ENCODE measurements at regions not wholly inside any gene's neighbourhood (a gene's known extent, or its start where the extent isn't known, plus 50 kb on each side); places are given as distances from the start of the nearest gene placed in this dataset.
A peak's percentile ranks its signal among the peaks of the same experiment; 100 is the strongest.

- Mint-ChIP-seq H3K27me3 (peaks cover 7% of the 10 kb centered on the region), H3K27ac (no peak overlapping the region), H3K9me3 (ENCODE audit: low read depth) (no peaks in the 10 kb centered on the region), H3K36me3 (ENCODE audit: low read depth) (no peaks in the 10 kb centered on the region), H3K4me1 (no peaks in the 10 kb centered on the region), H3K4me3 (no peak overlapping the region)
- intact Hi-C loops (cut with DNase I, micrococcal nuclease) = no loop called here
- CTCF ChIA-PET = no interaction called here
- ATAC-seq (peak; percentile 88), DNase-seq (peak; percentile 40)
- POLR2A ChIA-PET = no interaction called here
Measured at GRCh38 chr14:66099931-66100330, 386.2 kb upstream of the CCDC196 start.

- POLR2A ChIA-PET = no interaction called here
- H3K27me3 Mint-ChIP-seq = peaks cover 7% of the 10 kb centered on the region
- CTCF ChIA-PET = interaction anchor here (1.1 kb wide), 1 partner anchor 141 kb away, joined by 3 read pairs; no protein-coding TSS in a partner anchor
- H3K4me3 Mint-ChIP-seq = no peak overlapping the region
- no peaks in the 10 kb centered on the region for H3K9me3 Mint-ChIP-seq (ENCODE audit: low read depth)
- intact Hi-C loops (cut with DNase I, micrococcal nuclease) = no loop called here
- ATAC-seq = no peak
- no peak overlapping the region for H3K27ac Mint-ChIP-seq
- no peaks in the 10 kb centered on the region for H3K36me3 Mint-ChIP-seq (ENCODE audit: low read depth)
- peaks cover 8% of the 10 kb centered on the region for H3K4me1 Mint-ChIP-seq
- DNase-seq = no peak
Measured at GRCh38 chr14:66101662-66102061, 384.5 kb upstream of the CCDC196 start.

- ATAC-seq (no peak), DNase-seq (no peak)
- no peak overlapping the region for H3K27ac Mint-ChIP-seq
- H3K4me3 Mint-ChIP-seq = no peak overlapping the region
- peaks cover 7% of the 10 kb centered on the region for H3K27me3 Mint-ChIP-seq
- H3K9me3 Mint-ChIP-seq (ENCODE audit: low read depth) = no peaks in the 10 kb centered on the region
- H3K4me1 Mint-ChIP-seq = peaks cover 8% of the 10 kb centered on the region
- no peaks in the 10 kb centered on the region for H3K36me3 Mint-ChIP-seq (ENCODE audit: low read depth)
- intact Hi-C loops (cut with DNase I, micrococcal nuclease) = no loop called here
- CTCF ChIA-PET = no interaction called here
- POLR2A ChIA-PET = no interaction called here
Measured at GRCh38 chr14:66104486-66104885, 381.7 kb upstream of the CCDC196 start.

GRCh38 chr14:66105815-66106214 lies 380.4 kb upstream of the CCDC196 start:
- intact Hi-C loops (cut with DNase I, micrococcal nuclease) = no loop called here
- Mint-ChIP-seq H3K27ac (no peak overlapping the region), H3K4me3 (no peak overlapping the region), H3K27me3 (peaks cover 7% of the 10 kb centered on the region), H3K4me1 (peaks cover 8% of the 10 kb centered on the region), H3K9me3 (ENCODE audit: low read depth) (no peaks in the 10 kb centered on the region), H3K36me3 (ENCODE audit: low read depth) (no peaks in the 10 kb centered on the region)
- POLR2A ChIA-PET = no interaction called here
- CTCF ChIA-PET = no interaction called here
- peak; percentile 95 for ATAC-seq
- peak; percentile 34 for DNase-seq

- ChIA-PET POLR2A (no interaction called here), CTCF (no interaction called here)
- H3K36me3 Mint-ChIP-seq (ENCODE audit: low read depth) = no peaks in the 10 kb centered on the region
- DNase-seq (no peak), ATAC-seq (no peak)
- H3K27me3 Mint-ChIP-seq = no peaks in the 10 kb centered on the region
- H3K27ac Mint-ChIP-seq = no peak overlapping the region
- H3K9me3 Mint-ChIP-seq (ENCODE audit: low read depth) = no peaks in the 10 kb centered on the region
- intact Hi-C loops (cut with DNase I, micrococcal nuclease) = no loop called here
- H3K4me1 Mint-ChIP-seq = peaks cover 8% of the 10 kb centered on the region
- no peak overlapping the region for H3K4me3 Mint-ChIP-seq
Measured at GRCh38 chr14:66109426-66109825, 376.7 kb upstream of the CCDC196 start.

- Mint-ChIP-seq H3K4me1 (no peaks in the 10 kb centered on the region), H3K9me3 (ENCODE audit: low read depth) (no peaks in the 10 kb centered on the region), H3K27me3 (peaks cover 2% of the 10 kb centered on the region), H3K27ac (no peak overlapping the region), H3K36me3 (ENCODE audit: low read depth) (no peaks in the 10 kb centered on the region), H3K4me3 (no peak overlapping the region)
- CTCF ChIA-PET = interaction anchor here (0.6 to 0.7 kb wide), 2 partner anchors 21 to 514 kb away, joined by 3 read pairs; no protein-coding TSS in a partner anchor
- intact Hi-C loops (cut with DNase I, micrococcal nuclease) = no loop called here
- DNase-seq (no peak), ATAC-seq (no peak)
- POLR2A ChIA-PET = no interaction called here
Measured at GRCh38 chr14:66111891-66112290, 374.3 kb upstream of the CCDC196 start.

GRCh38 chr14:66114071-66114470 lies 372.1 kb upstream of the CCDC196 start:
- H3K4me1 Mint-ChIP-seq = no peaks in the 10 kb centered on the region
- H3K36me3 Mint-ChIP-seq (ENCODE audit: low read depth) = no peaks in the 10 kb centered on the region
- peaks cover 2% of the 10 kb centered on the region for H3K27me3 Mint-ChIP-seq
- CTCF ChIA-PET = no interaction called here
- H3K9me3 Mint-ChIP-seq (ENCODE audit: low read depth) = no peaks in the 10 kb centered on the region
- DNase-seq (no peak), ATAC-seq (no peak)
- intact Hi-C loops (cut with DNase I, micrococcal nuclease) = no loop called here
- POLR2A ChIA-PET = no interaction called here
- H3K4me3 Mint-ChIP-seq = no peak overlapping the region
- no peak overlapping the region for H3K27ac Mint-ChIP-seq

GRCh38 chr14:66115740-66116502 lies 370.2 kb upstream of the CCDC196 start:
- intact Hi-C loops (cut with DNase I, micrococcal nuclease) = no loop called here
- no peak overlapping the region for H3K27ac Mint-ChIP-seq
- no peaks in the 10 kb centered on the region for H3K4me1 Mint-ChIP-seq
- H3K9me3 Mint-ChIP-seq (ENCODE audit: low read depth) = no peaks in the 10 kb centered on the region
- CTCF ChIA-PET = no interaction called here
- DNase-seq = no peak
- POLR2A ChIA-PET = no interaction called here
- H3K4me3 Mint-ChIP-seq = no peak overlapping the region
- peaks cover 2% of the 10 kb centered on the region for H3K27me3 Mint-ChIP-seq
- no peak for ATAC-seq
- no peaks in the 10 kb centered on the region for H3K36me3 Mint-ChIP-seq (ENCODE audit: low read depth)

GRCh38 chr14:66116732-66117131 lies 369.4 kb upstream of the CCDC196 start:
- intact Hi-C loops (cut with DNase I, micrococcal nuclease) = no loop called here
- Mint-ChIP-seq H3K27ac (no peak overlapping the region), H3K9me3 (ENCODE audit: low read depth) (no peaks in the 10 kb centered on the region), H3K27me3 (peaks cover 2% of the 10 kb centered on the region), H3K36me3 (ENCODE audit: low read depth) (no peaks in the 10 kb centered on the region), H3K4me1 (no peaks in the 10 kb centered on the region), H3K4me3 (no peak overlapping the region)
- CTCF ChIA-PET = no interaction called here
- POLR2A ChIA-PET = no interaction called here
- no peak for ATAC-seq
- no peak for DNase-seq

- Mint-ChIP-seq H3K9me3 (ENCODE audit: low read depth) (no peaks in the 10 kb centered on the region), H3K36me3 (ENCODE audit: low read depth) (no peaks in the 10 kb centered on the region), H3K4me3 (no peak overlapping the region), H3K27me3 (peaks cover 2% of the 10 kb centered on the region), H3K27ac (no peak overlapping the region), H3K4me1 (no peaks in the 10 kb centered on the region)
- POLR2A ChIA-PET = no interaction called here
- intact Hi-C loops (cut with DNase I, micrococcal nuclease) = no loop called here
- CTCF ChIA-PET = interaction anchor here (0.6 kb wide), 1 partner anchor 128 kb away, joined by 4 read pairs; no protein-coding TSS in a partner anchor
- DNase-seq (no peak), ATAC-seq (no peak)
Measured at GRCh38 chr14:66117600-66117999, 368.6 kb upstream of the CCDC196 start.

GRCh38 chr14:66119606-66120231 lies 366.5 kb upstream of the CCDC196 start:
- ATAC-seq = no peak

GRCh38 chr14:66120402-66120801 lies 365.8 kb upstream of the CCDC196 start:
- no peaks in the 10 kb centered on the region for H3K4me1 Mint-ChIP-seq
- intact Hi-C loops (cut with DNase I, micrococcal nuclease) = no loop called here
- H3K27ac Mint-ChIP-seq = no peak overlapping the region
- H3K4me3 Mint-ChIP-seq = no peak overlapping the region
- no peaks in the 10 kb centered on the region for H3K9me3 Mint-ChIP-seq (ENCODE audit: low read depth)
- no peaks in the 10 kb centered on the region for H3K36me3 Mint-ChIP-seq (ENCODE audit: low read depth)
- CTCF ChIA-PET = no interaction called here
- no peaks in the 10 kb centered on the region for H3K27me3 Mint-ChIP-seq
- POLR2A ChIA-PET = no interaction called here
- DNase-seq = no peak
- ATAC-seq = no peak

More at GRCh38 chr14:66119606-66120231, 366.5 kb upstream of the CCDC196 start:
- intact Hi-C loops (cut with DNase I, micrococcal nuclease) = no loop called here
- CTCF ChIA-PET = no interaction called here
- POLR2A ChIA-PET = no interaction called here
- Mint-ChIP-seq H3K36me3 (ENCODE audit: low read depth) (no peaks in the 10 kb centered on the region), H3K9me3 (ENCODE audit: low read depth) (no peaks in the 10 kb centered on the region), H3K27me3 (peaks cover 2% of the 10 kb centered on the region), H3K4me1 (no peaks in the 10 kb centered on the region), H3K4me3 (no peak overlapping the region), H3K27ac (no peak overlapping the region)
- DNase-seq = no peak
